AG04449 (cell line): ENCODE measurements at regions not wholly inside any gene's neighbourhood (a gene's known extent, or its start where the extent isn't known, plus 50 kb on each side); places are given as distances from the start of the nearest gene placed in this dataset.

Experiments used
- CTCF ChIA-PET: fragments of 350-600 bp; formaldehyde crosslinking; extraction: SDS; loops from one replicate; lab custom pipeline; 2021; ENCODE audit warnings: antibody characterized with exemption; lab: Yijun Ruan, JAX
- POLR2A ChIA-PET: fragments of 400-600, 350-600 bp; formaldehyde crosslinking; extraction: SDS; loops from one replicate; lab custom pipeline; 2020; ENCODE audit warnings: antibody characterized with exemption, inconsistent platforms; lab: Yijun Ruan, JAX
- DNase-seq: peaks from one replicate; pipeline ENCODE4 v3.0.0-alpha.2; 2010; ENCODE audit warnings: low read depth, low spot score
- H3K4me3 ChIP-seq: 2 replicates; pipeline ENCODE4 v1.5.1; 2011; ENCODE audit warnings: low read depth, mild to moderate bottlenecking, control low read depth, low read length
- TF ChIP-seq, protein P1 (sequence below): IDR thresholded peaks from one replicate; pipeline ENCODE4 v1.5.1; 2011; ENCODE audit warnings: mild to moderate bottlenecking, moderate library complexity, low read length, control low read depth, inconsistent platforms; ENCODE audit not compliant: insufficient read depth; ENCODE audit errors: missing control alignments

- ChIA-PET CTCF (interaction anchor here (1.4 kb wide), 1 partner anchor 19 kb away, joined by 3 read pairs; no protein-coding TSS in a partner anchor), POLR2A (no interaction called here)
- DNase-seq = no peak
- H3K4me3 ChIP-seq = no peak overlapping the region
- TF ChIP-seq, protein P1, sequence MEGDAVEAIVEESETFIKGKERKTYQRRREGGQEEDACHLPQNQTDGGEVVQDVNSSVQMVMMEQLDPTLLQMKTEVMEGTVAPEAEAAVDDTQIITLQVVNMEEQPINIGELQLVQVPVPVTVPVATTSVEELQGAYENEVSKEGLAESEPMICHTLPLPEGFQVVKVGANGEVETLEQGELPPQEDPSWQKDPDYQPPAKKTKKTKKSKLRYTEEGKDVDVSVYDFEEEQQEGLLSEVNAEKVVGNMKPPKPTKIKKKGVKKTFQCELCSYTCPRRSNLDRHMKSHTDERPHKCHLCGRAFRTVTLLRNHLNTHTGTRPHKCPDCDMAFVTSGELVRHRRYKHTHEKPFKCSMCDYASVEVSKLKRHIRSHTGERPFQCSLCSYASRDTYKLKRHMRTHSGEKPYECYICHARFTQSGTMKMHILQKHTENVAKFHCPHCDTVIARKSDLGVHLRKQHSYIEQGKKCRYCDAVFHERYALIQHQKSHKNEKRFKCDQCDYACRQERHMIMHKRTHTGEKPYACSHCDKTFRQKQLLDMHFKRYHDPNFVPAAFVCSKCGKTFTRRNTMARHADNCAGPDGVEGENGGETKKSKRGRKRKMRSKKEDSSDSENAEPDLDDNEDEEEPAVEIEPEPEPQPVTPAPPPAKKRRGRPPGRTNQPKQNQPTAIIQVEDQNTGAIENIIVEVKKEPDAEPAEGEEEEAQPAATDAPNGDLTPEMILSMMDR = no peak
Observed at GRCh38 chr4:127558489-127559407, 74.0 kb upstream of the INTU start.

GRCh38 chr4:127559981-127560380, 72.8 kb upstream of the INTU start:
- no peak for DNase-seq
- ChIA-PET CTCF (no interaction called here), POLR2A (no interaction called here)
- TF ChIP-seq, protein P1 = no peak
- no peak overlapping the region for H3K4me3 ChIP-seq

DNA sequence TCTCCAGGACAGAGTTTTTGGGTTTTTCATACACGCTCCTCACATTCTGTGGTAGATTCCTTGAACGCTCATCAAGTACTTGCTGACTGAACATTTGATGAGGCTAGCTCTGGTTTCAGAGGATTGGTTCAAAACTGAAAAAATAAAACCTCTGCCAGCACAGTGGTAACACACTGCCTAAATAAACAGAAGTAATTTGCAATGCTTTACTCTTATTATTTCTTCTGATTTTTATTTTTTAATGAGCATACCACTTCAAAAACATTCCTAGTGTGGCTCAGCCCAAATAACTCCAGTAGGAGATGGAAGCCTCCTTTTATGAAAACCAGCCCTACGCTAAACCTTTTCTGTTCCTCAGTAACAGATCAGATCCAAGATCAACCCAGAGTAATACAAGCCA, 72.0 kb upstream of the INTU start:
- DNase-seq = no peak
- POLR2A ChIA-PET = no interaction called here
- CTCF ChIA-PET = no interaction called here
- TF ChIP-seq, protein P1 = no peak
- H3K4me3 ChIP-seq = no peak overlapping the region

GRCh38 chr4:127574643-127575042, 58.1 kb upstream of the INTU start:
- TF ChIP-seq, protein P1 = no peak
- CTCF ChIA-PET = no interaction called here
- H3K4me3 ChIP-seq = no peak overlapping the region
- POLR2A ChIA-PET = no interaction called here
- DNase-seq = no peak

- DNase-seq = no peak
- TF ChIP-seq, protein P1 = no peak
- POLR2A ChIA-PET = no interaction called here
- no peak overlapping the region for H3K4me3 ChIP-seq
- CTCF ChIA-PET = interaction anchor here (0.9 to 1.1 kb wide), 2 partner anchors 9 to 11 kb away, joined by 3 to 4 read pairs; no protein-coding TSS in a partner anchor
Observed at GRCh38 chr4:127575888-127576287, 56.9 kb upstream of the INTU start.

GRCh38 chr4:127578491-127578890, 54.3 kb upstream of the INTU start:
- no peak overlapping the region for H3K4me3 ChIP-seq
- ChIA-PET CTCF (interaction anchor here (2.1 kb wide), 1 partner anchor 9 kb away, joined by 7 read pairs; no protein-coding TSS in a partner anchor), POLR2A (no interaction called here)
- TF ChIP-seq, protein P1 = no peak
- DNase-seq = no peak
